Stomach (tissue), 8 donors: ENCODE measurements at regions not wholly inside any gene's neighbourhood (a gene's known extent, or its start where the extent isn't known, plus 50 kb on each side); places are given as distances from the start of the nearest gene placed in this dataset.

Source experiments
- DNase-seq, 2 donors: peaks; one replicate each; pipeline versions ENCODE4 v3.0.0 to v3.0.0-alpha.2; 2013 to 2019
- H3K27ac ChIP-seq, 5 donors: fragments of 200-600 bp in 4 of 5; sonication (generic) in 4 of 5; one replicate each; pipeline ENCODE4 v1.5.1; 2013 to 2019; ENCODE audit warnings: mild to moderate bottlenecking in 1 of 5, moderate library complexity in 1 of 5
- H3K27me3 ChIP-seq, 3 donors: fragments of 200-600 bp; sonication (generic); one replicate each; pipeline ENCODE4 v1.5.1; 2017 to 2019; ENCODE audit warnings: mixed run types in 1 of 3
- H3K36me3 ChIP-seq, 4 donors: fragments of 200-600 bp; sonication (generic); 1 replicate in 3 of 4; 2 replicates in 1 of 4; pipeline ENCODE4 v1.5.1; 2016 to 2019
- H3K4me1 ChIP-seq, 4 donors: fragments of 200-600 bp; sonication (generic); one replicate each; pipeline ENCODE4 v1.5.1; 2016 to 2019
- H3K4me3 ChIP-seq, 4 donors: fragments of 200-600 bp; sonication (generic) in 3 of 4; one replicate each; pipeline ENCODE4 v1.5.1; 2016 to 2019; ENCODE audit warnings: mild to moderate bottlenecking in 1 of 4
- H3K9me3 ChIP-seq, 4 donors: fragments of 200-600 bp; sonication (generic); one replicate each; pipeline ENCODE4 v1.5.1; 2016 to 2019
- EP300 ChIP-seq: sonication (generic); formaldehyde crosslinking; IDR thresholded peaks from one replicate; pipeline ENCODE4 v1.6.1; 2017; ENCODE audit warnings: antibody characterized with exemption
- POLR2A ChIP-seq, 4 donors: fragments of 450-650 bp; IDR thresholded peaks; one replicate each; pipeline ENCODE4 v1.6.1; 2016; ENCODE audit warnings: antibody characterized with exemption in 4 of 4, control low read depth in 2 of 4, mild to moderate bottlenecking in 1 of 4, moderate library complexity in 1 of 4
- POLR2AphosphoS5 ChIP-seq, 3 donors: sonication (generic); formaldehyde crosslinking; IDR thresholded peaks; one replicate each; pipeline ENCODE4 v1.6.1; 2016; ENCODE audit warnings: antibody characterized with exemption in 3 of 3
- WGBS, 5 donors: extraction: QIAGEN DNeasy Blood & Tissue Kit in 3 of 5; methylation state at CpG; one replicate each; pipeline versions ENCODE4 v1.1.5 to v1.1.7; 2013 to 2018; 5-methylcytosine and 5-hydroxymethylcytosine counted together
- intact Hi-C: fragments of 100-400 bp; cut with DNase I; formaldehyde crosslinking; loops from one replicate; pipeline ENCODE4 v1.15.1; 2023; ENCODE audit warnings: low total_unique reads
- TF ChIP-seq, protein P1 (sequence below), 7 experiments: fragments of 450-650 bp in 4 of 7; fragments of 200-600 bp in 3 of 7; sonication (generic) in 3 of 7; IDR thresholded peaks; one replicate each; pipeline ENCODE4 v1.5.1; 2016 to 2019; ENCODE audit warnings: antibody characterized with exemption in 7 of 7, control low read depth in 2 of 7, mild to moderate bottlenecking in 1 of 7
- donor health status: healthy with polysubstance abuse.
- donor health status: Bipolar disorder and iron deficiency.
- donor health status: healthy.

DNA sequence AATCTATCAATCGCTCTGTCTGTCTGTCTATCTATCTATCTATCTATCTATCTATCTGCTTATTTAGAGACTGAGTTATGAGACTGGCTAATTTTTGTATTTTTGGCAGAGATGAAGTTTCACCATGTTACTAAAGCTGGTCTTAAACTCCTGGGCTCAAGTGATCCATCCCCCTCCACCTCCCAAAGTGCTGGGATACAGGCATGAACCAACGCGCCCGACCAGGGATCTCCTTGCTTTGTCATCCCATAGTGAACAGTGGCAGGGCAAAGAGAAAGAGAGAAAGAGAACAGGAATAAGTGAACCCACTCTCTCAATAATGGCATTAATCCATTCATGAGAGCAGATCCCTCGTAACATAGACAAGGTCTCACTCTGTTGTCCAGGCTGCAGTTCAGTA, 66.4 kb upstream of the DSP start:
- intact Hi-C loops: no loop called here

GRCh38 chr6:7479801-7480266, 61.6 kb upstream of the DSP start:
- intact Hi-C loops: no loop called here
- peak overlapping the region; percentile 38 to 78 (median 50) for H3K27ac ChIP-seq

More for the DNA sequence above, 66.4 kb upstream of the DSP start:
- peaks cover 0 to 2% (median 0%) of the 10 kb centered on the region in 4 donors for H3K4me1 ChIP-seq
- H3K27ac ChIP-seq: no peak overlapping the region
- WGBS, 5 donors: 92 to 97% (median 95%) methylated on average over 5 of the region's 5 CpGs
- DNase-seq: no peak
- H3K36me3 ChIP-seq: no peaks in the 10 kb centered on the region
- no peaks in the 10 kb centered on the region for H3K9me3 ChIP-seq
- H3K4me3 ChIP-seq: no peak overlapping the region
- H3K27me3 ChIP-seq: no peaks in the 10 kb centered on the region
- no peak for TF ChIP-seq POLR2AphosphoS5 (IDR thresholded peaks at IDR 0.05)
- TF ChIP-seq POLR2A (IDR thresholded peaks at IDR 0.05): no peak
- no peak for TF ChIP-seq EP300
- TF ChIP-seq, protein P1, sequence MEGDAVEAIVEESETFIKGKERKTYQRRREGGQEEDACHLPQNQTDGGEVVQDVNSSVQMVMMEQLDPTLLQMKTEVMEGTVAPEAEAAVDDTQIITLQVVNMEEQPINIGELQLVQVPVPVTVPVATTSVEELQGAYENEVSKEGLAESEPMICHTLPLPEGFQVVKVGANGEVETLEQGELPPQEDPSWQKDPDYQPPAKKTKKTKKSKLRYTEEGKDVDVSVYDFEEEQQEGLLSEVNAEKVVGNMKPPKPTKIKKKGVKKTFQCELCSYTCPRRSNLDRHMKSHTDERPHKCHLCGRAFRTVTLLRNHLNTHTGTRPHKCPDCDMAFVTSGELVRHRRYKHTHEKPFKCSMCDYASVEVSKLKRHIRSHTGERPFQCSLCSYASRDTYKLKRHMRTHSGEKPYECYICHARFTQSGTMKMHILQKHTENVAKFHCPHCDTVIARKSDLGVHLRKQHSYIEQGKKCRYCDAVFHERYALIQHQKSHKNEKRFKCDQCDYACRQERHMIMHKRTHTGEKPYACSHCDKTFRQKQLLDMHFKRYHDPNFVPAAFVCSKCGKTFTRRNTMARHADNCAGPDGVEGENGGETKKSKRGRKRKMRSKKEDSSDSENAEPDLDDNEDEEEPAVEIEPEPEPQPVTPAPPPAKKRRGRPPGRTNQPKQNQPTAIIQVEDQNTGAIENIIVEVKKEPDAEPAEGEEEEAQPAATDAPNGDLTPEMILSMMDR (IDR thresholded peaks at IDR 0.05): no peak

DNA sequence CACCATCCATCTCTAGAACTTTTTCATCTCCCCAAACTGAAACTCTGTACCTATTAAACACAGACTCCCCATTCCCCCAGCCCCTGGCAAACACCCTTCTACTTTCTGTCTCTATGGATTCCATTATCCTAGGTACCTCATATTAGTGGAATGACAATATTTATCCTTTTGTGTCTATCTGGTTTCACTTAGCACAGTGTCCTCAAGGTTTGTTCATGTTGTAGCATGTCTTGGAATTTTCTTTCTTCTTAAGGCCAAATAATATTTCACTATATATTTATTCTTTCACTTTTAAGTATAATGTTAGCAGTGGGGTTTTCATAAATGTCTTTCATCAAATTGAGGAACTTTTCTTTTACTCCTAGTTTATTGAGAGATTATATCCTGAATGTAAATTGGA, 56.8 kb upstream of the DSP start:
- intact Hi-C loops: no loop called here
- H3K27ac ChIP-seq: no peak overlapping the region
- no peaks in the 10 kb centered on the region for H3K27me3 ChIP-seq
- no peak overlapping the region for H3K4me3 ChIP-seq
- peaks cover 0 to 4% (median 0%) of the 10 kb centered on the region in 4 donors for H3K4me1 ChIP-seq
- TF ChIP-seq, protein P1 (IDR thresholded peaks at IDR 0.05): no peak
- TF ChIP-seq EP300 (no peak), POLR2AphosphoS5 (IDR thresholded peaks at IDR 0.05) (no peak), POLR2A (IDR thresholded peaks at IDR 0.05) (no peak)
- DNase-seq: no peak
- H3K9me3 ChIP-seq: no peaks in the 10 kb centered on the region
- no peaks in the 10 kb centered on the region for H3K36me3 ChIP-seq

More at GRCh38 chr6:7479801-7480266, 61.6 kb upstream of the DSP start:
- Histone ChIP-seq H3K9me3 (no peaks in the 10 kb centered on the region), H3K4me3 (no peak overlapping the region), H3K4me1 (peaks cover 0 to 4% (median 0%) of the 10 kb centered on the region in 4 donors), H3K36me3 (no peaks in the 10 kb centered on the region), H3K27me3 (no peaks in the 10 kb centered on the region)
- 21 to 34% (median 29%) methylated on average over 10 to 12 of the region's 12 CpGs for WGBS, 5 donors
- TF ChIP-seq POLR2AphosphoS5 (IDR thresholded peaks at IDR 0.05): peak in 2 of 3 donors; percentile 59 to 65
- TF ChIP-seq POLR2A (IDR thresholded peaks at IDR 0.05): no peak
- TF ChIP-seq, protein P1 (IDR thresholded peaks at IDR 0.05): no peak
- no peak for TF ChIP-seq EP300
- peak; percentile 50 to 90 for DNase-seq

DNA sequence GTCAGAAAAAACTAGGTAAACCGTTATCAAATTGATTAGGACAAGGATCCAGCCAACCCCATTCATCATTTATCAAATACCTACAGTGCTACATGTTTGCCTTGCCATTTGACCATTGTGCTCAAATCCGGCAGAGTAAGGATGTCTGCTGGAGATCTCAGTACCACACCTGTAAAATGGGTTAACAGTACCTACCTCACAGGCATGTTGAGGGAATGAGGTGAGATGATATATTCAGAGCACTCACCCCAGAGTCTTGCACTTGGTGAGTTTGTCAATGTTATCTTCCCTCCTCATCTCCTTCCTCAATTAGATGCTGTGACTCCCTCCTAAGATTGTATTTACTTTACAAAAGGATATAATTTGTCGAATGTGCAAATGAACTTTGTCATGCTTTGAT, 54.5 kb upstream of the DSP start:
- intact Hi-C loops: no loop called here
- H3K27ac ChIP-seq: no peak overlapping the region
- no peaks in the 10 kb centered on the region for H3K36me3 ChIP-seq
- no peak for DNase-seq
- H3K4me3 ChIP-seq: no peak overlapping the region
- no peaks in the 10 kb centered on the region for H3K27me3 ChIP-seq
- no peak for TF ChIP-seq POLR2AphosphoS5 (IDR thresholded peaks at IDR 0.05)
- TF ChIP-seq EP300: no peak
- TF ChIP-seq, protein P1 (IDR thresholded peaks at IDR 0.05): no peak
- no peak for TF ChIP-seq POLR2A (IDR thresholded peaks at IDR 0.05)
- H3K9me3 ChIP-seq: no peaks in the 10 kb centered on the region
- 52 to 69% (median 60%) methylated on average over 3 of the region's 3 CpGs for WGBS, 5 donors
- H3K4me1 ChIP-seq: no peaks in the 10 kb centered on the region
